ENCODE measurements at regions not wholly inside any gene's neighbourhood (a gene's known extent, or its start where the extent isn't known, plus 50 kb on each side); places are given as distances from the start of the nearest gene placed in this dataset.
"Not testable (repeated sequence)": the region's sequence is repeated elsewhere in the genome, so short reads cannot be mapped to it uniquely, and the experiment has no call there.

GRCh38 chr1:94659202-94659601 is 117.6 kb upstream of the F3 start:
- not testable (repeated sequence) for H3K9me3 ChIP-seq (ENCODE audit: control insufficient read depth, low read length); H3K36me3 ChIP-seq (ENCODE audit: control insufficient read depth, insufficient read depth, low read length); H3K27me3 ChIP-seq (ENCODE audit: control insufficient read depth, insufficient read depth, low read length); H3K4me3 ChIP-seq (ENCODE audit: low read length); H3K9ac ChIP-seq (ENCODE audit: low read length)
- H3K4me1 ChIP-seq (ENCODE audit: control insufficient read depth, insufficient read depth, low read length) = peaks cover 22% of the 10 kb centered on the region

GRCh38 chr1:94658221-94658620 is 116.7 kb upstream of the F3 start:
- Histone ChIP-seq H3K9me3 (ENCODE audit: control insufficient read depth, low read length) (no peaks in the 10 kb centered on the region), H3K36me3 (ENCODE audit: control insufficient read depth, insufficient read depth, low read length) (no peaks in the 10 kb centered on the region), H3K4me1 (ENCODE audit: control insufficient read depth, insufficient read depth, low read length) (peaks cover 32% of the 10 kb centered on the region), H3K27me3 (ENCODE audit: control insufficient read depth, insufficient read depth, low read length) (no peaks in the 10 kb centered on the region), H3K4me3 (ENCODE audit: low read length) (no peak overlapping the region), H3K9ac (ENCODE audit: low read length) (no peak overlapping the region)

- H3K4me1 ChIP-seq (ENCODE audit: control insufficient read depth, insufficient read depth, low read length) = peaks cover 33% of the 10 kb centered on the region
- not testable (repeated sequence) for H3K9ac ChIP-seq (ENCODE audit: low read length); H3K36me3 ChIP-seq (ENCODE audit: control insufficient read depth, insufficient read depth, low read length); H3K4me3 ChIP-seq (ENCODE audit: low read length); H3K27me3 ChIP-seq (ENCODE audit: control insufficient read depth, insufficient read depth, low read length); H3K9me3 ChIP-seq (ENCODE audit: control insufficient read depth, low read length)
Observed at GRCh38 chr1:94657776-94658175, 116.2 kb upstream of the F3 start.

DNA sequence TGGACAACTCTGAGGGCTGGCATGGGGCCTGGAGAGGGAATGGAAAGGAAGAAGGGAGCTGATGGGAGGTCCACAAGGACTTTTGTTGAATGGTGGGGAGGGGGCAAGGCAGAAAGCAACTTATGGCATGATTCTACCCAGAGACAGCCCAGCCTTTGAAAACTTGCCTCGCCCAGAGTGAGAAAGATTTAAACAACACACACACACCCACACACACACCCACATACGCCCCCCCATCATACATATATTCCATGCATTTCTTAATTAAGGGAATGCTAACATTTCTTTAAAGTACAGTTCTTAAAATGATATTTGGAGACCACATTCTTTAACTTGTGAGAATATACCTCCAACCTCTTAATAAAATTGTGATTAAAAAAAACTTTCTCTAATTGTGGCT is 115.4 kb upstream of the F3 start:
- Histone ChIP-seq H3K27me3 (ENCODE audit: control insufficient read depth, insufficient read depth, low read length) (no peaks in the 10 kb centered on the region), H3K4me1 (ENCODE audit: control insufficient read depth, insufficient read depth, low read length) (peaks cover 33% of the 10 kb centered on the region), H3K9ac (ENCODE audit: low read length) (no peak overlapping the region), H3K9me3 (ENCODE audit: control insufficient read depth, low read length) (no peaks in the 10 kb centered on the region), H3K4me3 (ENCODE audit: low read length) (no peak overlapping the region), H3K36me3 (ENCODE audit: control insufficient read depth, insufficient read depth, low read length) (no peaks in the 10 kb centered on the region)

DNA sequence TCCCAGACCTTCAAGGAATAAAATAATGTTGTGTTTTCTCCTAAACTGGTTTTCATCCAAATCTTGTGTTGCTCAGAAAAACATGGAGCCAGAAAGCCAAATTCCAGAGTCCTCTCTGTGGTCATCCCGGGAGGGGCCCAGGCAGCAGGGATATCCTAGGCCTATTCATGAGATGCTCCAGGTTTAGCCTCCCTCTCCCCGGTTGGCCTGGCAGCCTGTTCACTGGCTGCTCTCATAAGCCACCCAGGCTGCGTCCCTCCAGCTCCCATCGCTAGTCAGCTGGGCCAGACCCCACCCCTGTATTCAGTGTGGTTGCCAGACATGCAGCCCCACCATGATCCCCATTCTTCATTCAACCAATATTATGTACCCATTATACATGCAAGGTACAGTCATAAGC is 113.4 kb upstream of the F3 start:
- H3K4me1 ChIP-seq (ENCODE audit: control insufficient read depth, insufficient read depth, low read length) = peaks cover 21% of the 10 kb centered on the region
- H3K9ac ChIP-seq (ENCODE audit: low read length) = no peak overlapping the region
- H3K4me3 ChIP-seq (ENCODE audit: low read length) = no peak overlapping the region
- H3K36me3 ChIP-seq (ENCODE audit: control insufficient read depth, insufficient read depth, low read length) = no peaks in the 10 kb centered on the region
- no peaks in the 10 kb centered on the region for H3K9me3 ChIP-seq (ENCODE audit: control insufficient read depth, low read length)
- H3K27me3 ChIP-seq (ENCODE audit: control insufficient read depth, insufficient read depth, low read length) = no peaks in the 10 kb centered on the region

DNA sequence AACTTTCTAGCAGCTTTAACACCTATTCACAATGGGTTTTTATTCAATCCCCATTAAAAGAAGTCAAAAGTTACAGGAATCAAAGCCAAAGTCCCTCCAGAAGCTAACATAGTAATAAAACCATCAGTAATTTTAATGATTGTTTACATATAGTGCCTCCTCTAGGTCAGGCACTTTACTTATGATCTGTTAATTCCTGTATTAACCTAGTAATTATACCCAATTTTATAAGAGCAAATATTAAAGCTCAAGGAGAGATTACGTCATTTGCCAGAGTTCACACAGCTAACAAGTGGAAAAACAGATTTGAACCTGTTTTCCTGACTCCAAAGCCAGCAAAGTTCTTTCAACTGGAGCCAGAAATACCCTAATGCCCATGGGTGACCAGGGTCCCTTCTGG is 112.9 kb upstream of the F3 start:
- H3K27me3 ChIP-seq (ENCODE audit: control insufficient read depth, insufficient read depth, low read length) = no peaks in the 10 kb centered on the region

DNA sequence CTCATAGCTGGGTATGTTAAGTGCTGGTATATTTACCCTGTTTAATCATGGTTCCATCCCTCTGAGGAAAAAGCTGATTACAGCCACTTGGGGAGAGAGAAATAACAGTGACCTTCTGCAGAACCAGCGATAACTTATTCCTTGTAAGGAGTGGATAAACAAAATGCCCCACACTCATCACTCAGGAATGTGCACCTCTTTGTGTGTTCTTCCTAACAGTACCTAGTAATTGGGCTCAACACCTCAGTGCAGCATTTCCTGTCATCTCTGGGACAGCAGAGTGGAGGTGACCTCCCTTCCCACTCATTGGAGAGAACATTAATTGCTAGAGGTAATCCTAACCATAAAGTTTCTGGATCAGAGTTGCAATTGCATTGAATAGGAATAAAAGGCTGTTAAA is 112.5 kb upstream of the F3 start:
- no peak overlapping the region for H3K4me3 ChIP-seq (ENCODE audit: low read length)
- H3K4me1 ChIP-seq (ENCODE audit: control insufficient read depth, insufficient read depth, low read length) = peaks cover 21% of the 10 kb centered on the region
- H3K9ac ChIP-seq (ENCODE audit: low read length) = no peak overlapping the region
- no peaks in the 10 kb centered on the region for H3K9me3 ChIP-seq (ENCODE audit: control insufficient read depth, low read length)
- no peaks in the 10 kb centered on the region for H3K27me3 ChIP-seq (ENCODE audit: control insufficient read depth, insufficient read depth, low read length)
- no peaks in the 10 kb centered on the region for H3K36me3 ChIP-seq (ENCODE audit: control insufficient read depth, insufficient read depth, low read length)

More for the DNA sequence above, 112.9 kb upstream of the F3 start:
- Histone ChIP-seq H3K4me3 (ENCODE audit: low read length) (no peak overlapping the region), H3K9me3 (ENCODE audit: control insufficient read depth, low read length) (no peaks in the 10 kb centered on the region), H3K36me3 (ENCODE audit: control insufficient read depth, insufficient read depth, low read length) (no peaks in the 10 kb centered on the region), H3K4me1 (ENCODE audit: control insufficient read depth, insufficient read depth, low read length) (peaks cover 21% of the 10 kb centered on the region), H3K9ac (ENCODE audit: low read length) (no peak overlapping the region)

DNA sequence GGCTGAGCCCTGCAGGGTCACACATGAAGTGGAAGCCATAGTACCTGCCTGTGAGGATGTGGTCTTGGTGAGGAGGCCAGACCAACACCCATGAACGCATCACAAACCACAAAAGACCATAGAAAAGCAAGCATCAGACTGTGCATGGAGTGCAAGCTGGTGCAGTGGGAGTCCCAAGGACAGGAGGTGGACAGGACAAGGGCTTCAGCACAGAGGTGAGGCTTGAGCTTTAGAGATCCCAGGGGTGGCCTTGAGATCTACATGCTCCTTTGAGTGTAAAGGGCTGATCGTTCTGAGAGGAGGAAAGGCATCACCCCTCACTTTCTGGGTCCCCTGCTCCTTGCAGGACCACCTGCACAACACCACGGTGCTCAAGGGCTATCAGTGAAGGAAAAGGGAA is 111.9 kb upstream of the F3 start:
- Histone ChIP-seq H3K9ac (ENCODE audit: low read length) (no peak overlapping the region), H3K27me3 (ENCODE audit: control insufficient read depth, insufficient read depth, low read length) (no peaks in the 10 kb centered on the region), H3K4me3 (ENCODE audit: low read length) (no peak overlapping the region), H3K36me3 (ENCODE audit: control insufficient read depth, insufficient read depth, low read length) (no peaks in the 10 kb centered on the region), H3K4me1 (ENCODE audit: control insufficient read depth, insufficient read depth, low read length) (peaks cover 26% of the 10 kb centered on the region), H3K9me3 (ENCODE audit: control insufficient read depth, low read length) (no peaks in the 10 kb centered on the region)

- Histone ChIP-seq H3K9me3 (ENCODE audit: control insufficient read depth, low read length) (no peaks in the 10 kb centered on the region), H3K36me3 (ENCODE audit: control insufficient read depth, insufficient read depth, low read length) (no peaks in the 10 kb centered on the region), H3K4me3 (ENCODE audit: low read length) (no peak overlapping the region), H3K9ac (ENCODE audit: low read length) (no peak overlapping the region), H3K27me3 (ENCODE audit: control insufficient read depth, insufficient read depth, low read length) (no peaks in the 10 kb centered on the region), H3K4me1 (ENCODE audit: control insufficient read depth, insufficient read depth, low read length) (peaks cover 19% of the 10 kb centered on the region)
Observed at GRCh38 chr1:94651076-94651475, 109.5 kb upstream of the F3 start.

- H3K9ac ChIP-seq (ENCODE audit: low read length) = no peak overlapping the region
- no peak overlapping the region for H3K4me3 ChIP-seq (ENCODE audit: low read length)
- peaks cover 19% of the 10 kb centered on the region for H3K4me1 ChIP-seq (ENCODE audit: control insufficient read depth, insufficient read depth, low read length)
- no peaks in the 10 kb centered on the region for H3K27me3 ChIP-seq (ENCODE audit: control insufficient read depth, insufficient read depth, low read length)
- no peaks in the 10 kb centered on the region for H3K9me3 ChIP-seq (ENCODE audit: control insufficient read depth, low read length)
- H3K36me3 ChIP-seq (ENCODE audit: control insufficient read depth, insufficient read depth, low read length) = no peaks in the 10 kb centered on the region
Observed at GRCh38 chr1:94650301-94650700, 108.7 kb upstream of the F3 start.

GRCh38 chr1:94648225-94649007 is 106.9 kb upstream of the F3 start:
- Histone ChIP-seq H3K9ac (ENCODE audit: low read length) (no peak overlapping the region), H3K4me1 (ENCODE audit: control insufficient read depth, insufficient read depth, low read length) (peaks cover 9% of the 10 kb centered on the region), H3K4me3 (ENCODE audit: low read length) (no peak overlapping the region), H3K27me3 (ENCODE audit: control insufficient read depth, insufficient read depth, low read length) (no peaks in the 10 kb centered on the region), H3K36me3 (ENCODE audit: control insufficient read depth, insufficient read depth, low read length) (no peaks in the 10 kb centered on the region), H3K9me3 (ENCODE audit: control insufficient read depth, low read length) (no peaks in the 10 kb centered on the region)

DNA sequence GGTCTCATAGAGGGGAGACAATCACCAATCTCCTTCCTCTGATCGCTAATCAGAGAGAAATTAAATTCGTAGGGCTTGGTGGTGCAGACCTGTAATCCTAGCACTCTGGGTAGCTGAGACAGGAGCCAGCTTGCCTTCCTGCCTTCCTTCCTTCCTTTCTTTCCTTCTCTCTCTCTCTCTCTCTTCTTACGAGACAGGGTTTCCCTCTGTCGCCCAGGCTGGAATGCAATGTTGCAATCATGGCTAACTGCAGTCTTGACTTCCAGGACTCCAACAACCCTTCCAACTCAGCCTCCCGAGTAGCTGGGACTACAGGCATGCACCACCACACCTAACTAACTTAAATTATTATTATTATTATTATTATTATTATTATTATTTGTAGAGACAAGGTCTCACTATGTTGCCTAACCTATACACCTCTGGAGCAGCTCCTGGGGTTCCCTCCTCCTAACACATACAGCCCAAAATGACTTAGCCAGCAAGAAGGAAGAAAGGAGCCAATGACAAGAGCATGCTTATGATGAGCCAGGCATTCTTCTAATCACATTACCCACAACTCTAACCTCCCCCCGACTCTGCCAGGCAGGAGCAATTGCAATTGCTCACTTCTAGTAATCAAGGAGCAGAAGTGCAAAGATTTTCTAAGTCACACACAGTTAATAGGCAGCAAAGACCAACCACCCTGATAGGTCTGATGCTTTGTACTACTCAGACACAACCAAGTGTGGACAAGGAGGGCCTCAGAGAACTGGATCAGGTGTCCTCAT is 105.4 kb upstream of the F3 start:
- Histone ChIP-seq H3K9ac (ENCODE audit: low read length) (no peak overlapping the region), H3K4me3 (ENCODE audit: low read length) (no peak overlapping the region), H3K36me3 (ENCODE audit: control insufficient read depth, insufficient read depth, low read length) (no peaks in the 10 kb centered on the region), H3K27me3 (ENCODE audit: control insufficient read depth, insufficient read depth, low read length) (no peaks in the 10 kb centered on the region), H3K4me1 (ENCODE audit: control insufficient read depth, insufficient read depth, low read length) (peaks cover 15% of the 10 kb centered on the region), H3K9me3 (ENCODE audit: control insufficient read depth, low read length) (no peaks in the 10 kb centered on the region)

All from mucosa of stomach (tissue), 1 donor.